G401 (cell line): ENCODE measurements at regions not wholly inside any gene's neighbourhood (a gene's known extent, or its start where the extent isn't known, plus 50 kb on each side); places are given as distances from the start of the nearest gene placed in this dataset.
"Not testable (repeated sequence)": the region's sequence is repeated elsewhere in the genome, so short reads cannot be mapped to it uniquely, and the experiment has no call there.

Experiments used
- DNase-seq: peaks from one replicate; pipeline ENCODE4 v3.0.0-alpha.2; 2015; ENCODE audit warnings: low spot score
- in situ Hi-C: cut with HindIII; loops from 2 replicates; pipeline ENCODE4 v1.10.0; 2016; ENCODE audit warnings: low sequenced_read_pairs, mixed read lengths

DNA sequence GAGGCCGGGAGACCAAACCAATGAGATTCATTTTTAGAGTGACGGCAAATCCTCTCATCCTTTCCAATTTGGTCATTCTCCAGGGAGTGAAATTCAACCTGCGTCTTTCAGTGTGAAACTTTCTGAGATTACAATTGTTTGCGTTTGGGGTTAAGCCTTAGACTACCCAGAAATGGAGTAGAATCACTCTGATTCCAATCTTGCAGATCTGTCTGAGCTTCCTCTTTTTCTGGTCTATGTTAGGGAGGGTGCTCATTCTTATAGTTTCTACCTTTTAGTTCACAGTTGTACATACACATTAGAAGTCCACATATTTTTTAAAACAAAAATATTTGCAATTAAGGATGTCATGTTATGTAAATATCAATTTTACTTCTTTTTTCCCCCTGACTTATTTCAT lies 183.0 kb upstream of the PHACTR1 start:
- DNase-seq = no peak
- in situ Hi-C loops = no loop called here

DNA sequence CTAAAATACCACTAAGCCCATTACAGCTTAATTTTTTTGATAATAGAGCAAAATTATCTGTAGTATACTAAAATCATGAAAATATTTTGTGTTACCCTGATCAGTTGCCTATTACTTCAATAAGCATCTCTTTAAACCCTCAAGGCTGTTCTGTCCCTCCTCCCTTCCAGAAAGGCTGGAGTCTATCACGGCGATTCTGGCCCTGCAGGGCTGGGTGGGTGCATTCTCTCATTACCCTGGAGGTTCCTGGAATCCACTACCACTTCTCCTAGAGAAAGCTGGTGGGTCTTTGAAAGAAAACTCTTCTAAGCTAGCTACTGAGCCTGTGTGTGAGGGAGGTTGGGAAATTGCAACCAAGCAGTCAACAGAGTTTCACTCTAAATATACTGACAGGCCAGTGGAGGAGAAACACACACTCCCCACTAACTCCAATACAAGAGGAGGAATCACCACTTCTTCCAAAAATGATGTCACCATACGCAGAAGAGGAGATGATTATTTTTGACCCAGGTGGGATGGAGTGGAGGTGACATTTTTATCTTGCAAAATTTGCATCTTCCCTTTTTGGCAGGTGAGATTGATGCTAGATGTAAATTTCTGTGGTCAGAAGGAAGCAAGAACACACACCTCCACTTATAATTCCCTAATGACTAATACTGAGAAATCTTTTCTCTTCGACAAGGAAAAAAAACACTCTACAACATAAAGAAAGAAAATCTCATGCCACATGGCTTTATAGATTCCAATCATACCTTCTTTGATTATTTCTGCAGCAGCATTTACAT lies 182.3 kb upstream of the PHACTR1 start:
- in situ Hi-C loops = no loop called here
- no peak for DNase-seq

DNA sequence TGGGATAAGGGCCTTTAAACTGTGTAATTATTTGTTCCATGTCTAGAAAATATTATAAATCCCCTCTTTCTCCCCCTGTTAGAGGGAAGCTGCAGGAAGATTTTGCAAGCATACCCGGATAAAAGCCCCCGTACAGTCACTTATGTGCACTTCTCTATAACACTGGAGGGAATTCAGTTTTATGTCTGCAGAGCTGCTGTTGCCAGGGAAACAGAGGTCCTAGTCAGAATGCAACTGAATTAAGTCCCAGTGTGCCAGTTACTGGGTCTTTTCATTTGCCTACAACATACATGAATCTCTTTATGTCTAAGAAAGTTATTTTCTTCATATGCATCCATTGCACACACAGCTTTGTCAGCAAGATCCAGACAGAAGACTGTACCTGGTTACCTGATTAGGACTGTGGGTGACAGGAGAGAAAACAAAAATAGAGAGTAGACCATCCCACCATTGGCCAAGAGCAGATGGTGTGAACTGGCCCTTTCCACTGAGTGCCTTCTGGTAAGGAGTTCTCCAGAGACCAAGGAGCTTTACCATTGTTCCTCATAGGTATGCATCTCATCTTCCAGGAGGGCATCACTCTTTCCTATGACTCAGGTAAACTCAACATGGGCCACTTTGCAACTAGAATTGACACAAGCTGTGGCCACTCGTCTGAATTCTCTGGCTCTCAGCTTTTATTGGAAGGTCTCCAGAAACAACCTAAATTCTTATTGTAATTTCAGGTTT lies 180.8 kb upstream of the PHACTR1 start:
- no peak for DNase-seq
- in situ Hi-C loops = no loop called here

DNA sequence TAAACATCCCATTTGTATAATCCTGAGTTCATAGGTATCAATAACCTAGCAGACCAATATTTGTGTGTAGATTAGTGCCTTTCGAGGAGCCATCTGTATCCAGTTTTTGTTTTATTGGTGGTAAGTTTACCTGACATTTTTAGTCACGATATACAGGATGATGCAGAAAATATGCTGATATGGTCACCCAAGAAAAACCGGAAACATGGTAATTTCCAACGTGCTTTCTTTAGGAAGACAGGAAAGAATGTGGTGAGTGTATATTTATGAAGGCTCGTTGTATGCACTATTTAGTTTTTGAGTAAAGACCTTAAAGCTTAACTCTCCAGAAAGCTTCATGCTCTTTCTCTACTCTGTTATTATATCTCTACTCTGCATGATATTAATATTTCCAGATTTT lies 180.2 kb upstream of the PHACTR1 start:
- no peak for DNase-seq
- in situ Hi-C loops = no loop called here

DNA sequence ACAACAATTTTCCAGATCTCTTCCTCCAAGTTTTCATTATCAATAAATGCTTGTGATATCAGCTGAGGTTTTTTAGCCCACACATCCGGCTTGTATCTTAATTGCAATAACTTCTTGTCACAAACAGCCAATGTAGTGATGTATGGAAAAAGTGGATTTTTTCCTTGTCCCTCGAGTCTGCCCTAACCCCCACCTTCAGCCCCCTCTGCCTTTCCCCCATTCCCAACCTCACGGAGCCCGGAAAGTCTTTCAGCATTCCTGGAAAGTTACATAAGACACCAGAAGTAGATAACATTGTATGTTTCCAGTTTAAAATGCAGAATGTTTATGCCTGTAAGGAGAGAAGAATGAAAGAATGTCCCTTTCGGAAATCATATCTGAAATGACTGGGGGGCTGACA lies 179.2 kb upstream of the PHACTR1 start:
- no peak for DNase-seq
- in situ Hi-C loops = no loop called here

DNA sequence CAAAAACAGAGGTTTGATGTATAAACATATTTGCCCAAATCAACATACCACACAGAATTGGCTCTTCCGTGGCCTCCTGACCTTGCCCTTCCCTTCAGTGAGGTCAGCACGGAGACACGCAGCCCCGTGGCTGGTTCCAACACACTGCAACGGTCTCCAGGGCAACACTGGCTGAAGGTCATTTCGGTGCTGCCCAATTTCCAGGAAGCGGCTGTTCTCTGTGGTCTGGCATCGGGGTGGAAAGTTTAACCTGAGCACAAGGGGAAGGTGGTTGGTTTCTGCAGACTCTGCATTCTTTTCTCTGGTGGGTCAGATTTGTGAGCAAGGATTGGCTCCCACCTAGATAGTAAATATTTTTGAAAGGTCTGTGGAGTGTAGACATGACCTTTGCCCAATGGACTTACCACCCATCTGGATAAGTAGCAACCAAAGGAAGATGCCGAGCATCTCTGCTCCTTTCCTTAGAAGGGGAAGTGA lies 177.6 kb upstream of the PHACTR1 start:
- no peak for DNase-seq
- in situ Hi-C loops = no loop called here

DNA sequence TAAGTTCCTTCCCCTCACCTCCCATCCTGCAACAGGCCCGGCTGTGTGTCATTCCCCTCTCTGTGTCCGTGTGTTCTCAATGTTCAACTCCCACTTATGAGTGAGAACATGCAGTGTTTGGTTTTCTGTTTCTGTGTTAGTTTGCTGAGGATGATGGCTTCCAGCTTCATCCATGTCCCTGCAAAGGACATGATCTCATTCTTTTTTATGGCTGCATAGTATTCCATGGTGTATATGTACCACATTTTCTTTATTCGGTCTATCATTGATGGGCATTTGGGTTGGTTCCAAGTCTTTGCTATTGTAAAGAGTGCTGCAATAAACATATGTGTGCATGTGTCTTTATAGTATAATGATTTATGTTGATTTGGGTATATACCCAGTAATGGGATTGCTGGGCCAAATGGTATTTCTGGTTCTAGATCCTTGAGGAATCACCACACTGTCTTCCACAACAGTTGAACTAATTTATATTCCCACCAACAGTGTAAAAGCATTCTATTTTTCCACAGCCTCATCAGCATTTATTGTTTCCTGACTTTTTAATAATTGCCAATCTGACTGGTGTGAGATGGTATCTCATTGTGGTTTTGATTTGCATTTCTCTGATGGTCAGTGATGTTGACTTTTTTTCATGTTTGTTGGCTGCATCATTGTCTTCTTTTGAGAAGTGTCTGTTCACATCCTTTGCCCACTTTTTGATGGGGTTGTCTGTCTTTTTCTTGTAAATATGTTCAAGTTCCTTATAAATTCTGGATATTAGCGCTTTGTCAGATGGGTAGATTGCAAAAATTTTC lies 174.1 kb upstream of the PHACTR1 start:
- in situ Hi-C loops, DNase-seq: not testable (repeated sequence)

DNA sequence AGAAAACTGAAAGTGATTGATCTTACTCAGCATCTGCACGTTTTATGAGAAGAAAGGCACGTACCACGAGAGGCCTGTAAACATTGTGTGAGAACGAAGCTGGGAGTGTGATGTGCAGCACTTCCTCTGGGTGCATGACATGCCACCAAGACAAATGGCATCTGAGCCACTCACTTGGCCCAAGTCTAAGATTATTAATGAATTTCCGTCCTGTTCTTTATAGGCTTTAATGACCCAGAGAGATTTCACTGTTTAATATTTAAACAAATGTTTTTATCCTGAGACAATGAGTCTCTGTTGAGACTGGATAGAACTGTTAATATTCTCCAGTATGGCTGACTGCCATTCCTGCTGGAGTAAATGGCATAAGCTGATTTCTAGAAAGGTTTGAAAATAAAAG lies 172.6 kb upstream of the PHACTR1 start:
- in situ Hi-C loops = no loop called here
- DNase-seq = no peak

DNA sequence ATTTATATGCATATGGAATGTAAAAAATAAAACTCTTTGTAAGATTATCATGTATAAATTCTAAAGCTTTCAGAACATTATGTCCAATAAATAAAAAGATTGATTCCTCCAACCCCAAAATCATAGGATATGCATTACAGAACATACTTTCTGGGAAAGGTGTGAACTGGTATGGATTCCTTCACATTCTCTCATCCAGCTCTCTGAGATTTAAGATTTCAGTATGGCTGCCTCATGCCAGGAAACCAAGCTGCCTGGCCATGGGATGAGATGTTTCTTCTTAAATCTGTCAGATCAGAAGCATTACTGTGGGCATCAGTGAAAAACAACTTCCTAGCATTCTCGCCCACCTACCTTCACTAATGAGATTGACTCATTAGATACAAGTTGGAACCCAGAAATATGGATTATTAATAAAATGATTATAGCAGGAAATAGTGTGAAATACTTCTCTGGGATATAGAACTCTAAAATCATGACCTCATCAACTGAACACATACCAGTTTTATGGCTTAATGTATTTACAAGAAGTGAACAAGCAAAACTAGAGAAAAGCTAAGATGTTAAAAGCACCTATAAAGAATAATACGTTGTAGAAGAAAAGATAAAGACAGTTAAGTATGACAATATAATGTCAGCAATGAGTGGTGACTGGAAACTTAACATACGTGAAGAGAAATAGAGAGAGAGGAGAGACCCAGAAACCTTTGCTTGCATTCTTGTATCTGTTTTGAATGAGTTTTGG lies 171.6 kb upstream of the PHACTR1 start:
- in situ Hi-C loops = no loop called here

DNA sequence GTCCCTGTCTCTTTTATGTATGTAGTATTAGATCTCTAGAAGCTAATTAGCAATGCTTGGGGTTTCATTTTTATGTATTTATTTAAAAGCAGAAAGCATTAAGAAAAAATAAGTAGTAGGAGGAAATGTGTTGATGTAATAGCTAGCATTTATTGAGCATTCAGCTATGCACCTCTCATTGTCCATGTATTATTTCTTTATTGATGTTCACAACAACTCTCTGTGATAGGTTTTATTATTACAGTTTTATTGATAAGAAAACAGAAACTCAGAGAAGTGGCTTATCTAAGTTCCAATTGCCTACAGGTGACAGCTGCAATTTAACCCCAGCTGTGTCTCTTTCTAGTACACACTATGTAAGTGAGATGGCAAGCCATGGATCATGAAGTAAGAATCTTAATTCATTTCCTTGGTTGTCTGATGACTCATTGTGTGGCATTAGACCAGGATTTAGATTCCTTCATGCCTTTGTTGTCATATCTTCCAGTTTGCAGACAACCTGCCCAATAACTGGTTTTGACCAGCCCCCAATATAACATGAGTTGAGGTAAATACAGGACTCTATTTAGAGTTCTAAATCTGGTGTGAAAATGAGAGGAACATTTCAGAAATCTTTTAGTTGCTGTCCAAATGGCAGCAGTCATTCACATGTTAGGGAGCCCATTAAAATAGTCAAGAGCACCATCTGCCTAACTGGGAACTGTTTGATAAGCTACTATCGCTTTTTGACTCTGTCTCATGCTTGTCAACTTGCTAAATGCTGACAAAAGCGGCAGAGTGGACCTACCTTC lies 170.8 kb upstream of the PHACTR1 start:
- in situ Hi-C loops = no loop called here
- DNase-seq = no peak

More for the DNA sequence above, 171.6 kb upstream of the PHACTR1 start:
- DNase-seq = no peak

DNA sequence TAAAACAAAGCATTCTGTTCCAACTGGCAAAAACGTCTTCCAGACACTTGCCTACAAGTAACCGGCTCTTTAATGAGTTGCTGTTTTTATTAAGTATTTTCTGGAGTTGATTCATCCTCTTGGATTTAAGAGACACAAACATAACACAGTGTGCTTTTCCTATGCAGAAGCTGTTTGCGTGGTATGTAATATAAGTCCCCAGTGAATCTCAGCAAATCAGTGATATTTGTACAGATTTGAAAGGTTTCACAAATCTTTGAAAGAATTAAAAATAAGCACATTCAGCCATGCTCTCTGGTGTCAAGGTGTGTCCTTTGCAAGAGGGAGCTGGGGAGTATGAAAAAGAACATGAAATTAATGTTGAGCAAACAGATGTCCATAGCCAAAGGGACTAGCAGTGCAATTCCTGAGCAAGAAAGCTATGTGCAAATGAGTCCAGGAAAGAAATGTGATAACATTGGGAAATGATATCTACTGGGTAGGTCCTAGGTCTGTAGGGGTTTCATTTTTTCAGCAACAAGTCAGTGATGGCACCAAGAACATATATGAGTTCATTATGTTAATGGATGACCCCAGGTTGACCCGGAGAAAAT lies 170.1 kb upstream of the PHACTR1 start:
- no peak for DNase-seq
- in situ Hi-C loops = no loop called here

DNA sequence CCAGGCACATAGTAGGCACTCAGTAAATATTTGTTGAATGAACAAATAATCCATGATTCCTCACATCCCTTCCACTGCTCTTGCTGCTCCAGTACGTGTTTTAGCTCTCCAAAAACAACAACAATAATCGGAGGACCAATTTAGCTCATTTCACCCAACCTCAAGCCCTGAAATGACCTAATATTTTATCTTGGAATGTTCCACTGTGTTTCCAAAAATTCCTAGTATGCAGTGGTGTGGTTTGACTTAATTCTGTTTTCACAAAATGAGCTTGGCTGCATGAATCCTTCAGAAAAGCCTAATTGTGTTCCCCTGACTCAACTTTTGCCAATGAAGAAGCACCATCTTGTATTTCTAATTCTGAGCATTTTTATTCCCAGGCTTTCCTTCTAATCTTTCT lies 168.0 kb upstream of the PHACTR1 start:
- in situ Hi-C loops = no loop called here
- DNase-seq = no peak

DNA sequence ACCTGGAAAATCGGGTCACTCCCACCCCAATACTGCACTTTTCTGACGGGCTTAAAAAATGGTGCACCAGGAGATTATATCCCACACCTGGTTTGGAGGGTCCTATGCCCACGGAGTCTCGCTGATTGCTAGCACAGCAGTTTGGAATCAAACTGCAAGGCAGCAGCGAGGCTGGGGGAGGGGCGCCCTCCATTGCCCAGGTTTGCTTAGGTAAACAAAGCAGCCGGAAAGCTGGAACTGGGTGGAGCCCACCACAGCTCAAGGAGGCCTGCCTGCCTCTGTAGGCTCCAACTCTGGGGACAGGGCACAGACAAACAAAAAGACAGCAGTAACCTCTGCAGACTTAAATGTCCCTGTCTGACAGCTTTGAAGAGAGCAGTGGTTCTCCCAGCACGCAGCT lies 167.1 kb upstream of the PHACTR1 start:
- in situ Hi-C loops, DNase-seq: not testable (repeated sequence)

DNA sequence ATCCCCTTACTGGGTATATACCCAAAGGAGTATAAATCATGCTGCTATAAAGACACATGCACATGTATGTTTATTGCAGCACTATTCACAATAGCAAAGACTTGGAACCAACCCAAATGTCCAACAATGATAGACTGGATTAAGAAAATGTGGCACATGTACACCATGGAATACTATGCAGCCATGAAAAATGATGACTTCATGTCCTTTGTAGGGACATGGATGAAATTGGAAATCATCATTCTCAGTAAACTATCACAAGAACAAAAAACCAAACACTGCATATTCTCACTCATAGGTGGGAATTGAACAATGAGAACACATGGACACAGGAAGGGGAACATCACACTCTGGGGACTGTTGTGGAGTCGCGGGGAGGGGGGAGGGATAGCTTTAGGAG lies 161.7 kb upstream of the PHACTR1 start:
- in situ Hi-C loops, DNase-seq: not testable (repeated sequence)

DNA sequence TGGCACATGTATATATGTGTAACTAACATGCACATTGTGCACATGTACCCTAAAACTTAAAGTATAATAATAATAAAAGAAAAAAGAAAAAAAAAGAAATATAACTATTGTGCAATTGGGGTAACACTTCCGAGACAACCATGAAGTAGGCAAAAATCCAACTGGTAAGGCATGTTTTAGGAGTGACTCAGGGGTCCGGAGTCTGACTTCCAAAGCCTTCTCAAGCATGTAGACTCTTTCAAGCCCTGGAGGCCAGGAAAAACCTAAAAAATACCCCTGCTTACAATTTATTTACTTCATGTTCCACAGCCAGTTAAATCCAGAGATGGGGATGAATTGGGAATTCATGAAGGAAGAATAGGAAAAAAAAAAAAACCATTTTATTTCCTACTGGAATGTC lies 161.3 kb upstream of the PHACTR1 start:
- in situ Hi-C loops = no loop called here

DNA sequence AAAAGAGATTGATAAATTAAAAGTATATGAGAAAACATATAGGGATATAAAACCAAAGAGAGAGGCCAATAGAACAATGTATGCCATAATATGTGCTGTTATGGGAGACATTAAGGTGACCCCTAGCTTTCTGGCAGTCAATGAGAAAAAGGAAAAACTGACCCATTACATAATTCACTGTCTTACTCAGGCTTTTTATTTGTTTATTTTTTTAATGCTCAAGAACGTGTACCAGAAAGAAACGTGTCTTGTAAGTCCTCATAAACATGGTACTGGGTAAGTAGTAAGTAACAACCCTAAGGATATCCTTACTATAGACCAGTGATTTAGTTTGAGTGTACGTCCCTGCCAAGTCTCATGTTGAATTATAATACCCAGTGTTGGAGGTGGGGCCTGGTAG lies 160.8 kb upstream of the PHACTR1 start:
- in situ Hi-C loops = no loop called here
- DNase-seq = no peak

More for the DNA sequence above, 161.3 kb upstream of the PHACTR1 start:
- DNase-seq = no peak

DNA sequence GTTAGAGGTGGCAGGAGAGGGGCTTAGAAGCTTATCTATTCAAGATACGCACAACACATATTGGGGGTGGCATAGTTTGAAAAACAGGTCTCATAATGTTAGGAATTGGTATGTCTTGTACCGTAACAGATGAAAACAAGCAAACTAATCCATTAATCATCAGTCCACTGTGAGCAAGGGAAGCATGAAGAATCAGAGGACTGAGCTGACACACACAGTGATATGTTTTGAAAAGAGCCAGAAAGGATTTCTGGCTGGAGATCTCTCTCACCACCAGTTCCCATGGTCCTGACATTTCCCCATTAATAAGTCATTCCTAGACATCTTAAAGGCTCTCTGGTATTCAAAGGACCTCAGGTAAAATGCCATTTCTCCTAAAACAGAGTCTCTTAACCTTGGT lies 158.8 kb upstream of the PHACTR1 start:
- DNase-seq = no peak
- in situ Hi-C loops = no loop called here

DNA sequence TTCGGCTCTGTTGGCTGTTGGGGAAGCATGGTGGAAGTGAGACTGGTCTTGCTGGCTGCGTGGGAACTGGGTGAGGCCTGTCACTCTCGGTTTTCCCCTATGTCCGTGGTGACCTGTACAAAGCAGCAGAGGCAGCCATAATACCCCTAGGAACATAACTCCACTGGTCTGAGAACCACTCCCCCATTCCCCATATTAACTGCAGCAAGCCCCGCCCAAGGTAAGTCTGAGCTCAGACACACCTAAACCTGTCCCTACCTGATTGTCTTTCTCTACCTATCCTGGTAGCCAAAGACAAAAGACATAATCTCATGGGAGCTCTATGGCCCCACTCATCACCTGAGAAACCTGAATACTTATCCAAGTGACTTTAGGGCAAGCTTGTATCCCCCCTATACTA lies 156.3 kb upstream of the PHACTR1 start:
- no peak for DNase-seq
- in situ Hi-C loops = no loop called here
